Gastroesophageal sphincter (tissue), 4 donors: ENCODE measurements at regions not wholly inside any gene's neighbourhood (a gene's known extent, or its start where the extent isn't known, plus 50 kb on each side); places are given as distances from the start of the nearest gene placed in this dataset.

Source experiments
- ATAC-seq: fragments of 150-250 bp; one replicate; pipeline ENCODE4 v1.9.1; 2016; ENCODE audit warnings: mild to moderate bottlenecking, moderate library complexity
- H3K27ac ChIP-seq, 4 donors: fragments of 200-600 bp; sonication (generic) in 3 of 4; 1 replicate in 3 of 4; 2 replicates in 1 of 4; pipeline ENCODE4 v1.5.1; 2016 to 2019
- H3K27me3 ChIP-seq: fragments of 200-600 bp; sonication (generic); one replicate; pipeline ENCODE4 v1.5.1; 2019
- H3K36me3 ChIP-seq, 2 donors: fragments of 200-600 bp; sonication (generic); one replicate each; pipeline ENCODE4 v1.5.1; 2019; ENCODE audit warnings: control low read depth in 1 of 2
- H3K4me1 ChIP-seq, 3 donors: fragments of 200-600 bp; sonication (generic); 1 replicate in 2 of 3; 2 replicates in 1 of 3; pipeline ENCODE4 v1.5.1; 2016 to 2019; ENCODE audit warnings: control low read depth in 2 of 3
- H3K4me3 ChIP-seq, 2 donors: fragments of 200-600 bp; sonication (generic); one replicate each; pipeline ENCODE4 v1.5.1; 2019; ENCODE audit warnings: mild to moderate bottlenecking in 1 of 2, moderate library complexity in 1 of 2
- H3K9me3 ChIP-seq, 3 donors: fragments of 200-600 bp; sonication (generic); one replicate each; pipeline ENCODE4 v1.5.1; 2017 to 2019; ENCODE audit warnings: control low read depth in 2 of 3
- CTCF ChIP-seq, 4 experiments: fragments of 200-600 bp in 2 of 4; fragments of 450-650 bp in 2 of 4; sonication (generic) in 1 of 4; IDR thresholded peaks; one replicate each; pipeline ENCODE4 v1.5.1; 2017 to 2019; ENCODE audit warnings: antibody characterized with exemption in 4 of 4, mild to moderate bottlenecking in 2 of 4, moderate library complexity in 2 of 4
- EP300 ChIP-seq: sonication (generic); formaldehyde crosslinking; IDR thresholded peaks from one replicate; pipeline ENCODE4 v1.6.1; 2017; ENCODE audit warnings: antibody characterized with exemption, mild to moderate bottlenecking
- POLR2A ChIP-seq, 2 donors: fragments of 450-650 bp; IDR thresholded peaks; one replicate each; pipeline ENCODE4 v1.6.1; 2017; ENCODE audit warnings: antibody characterized with exemption in 2 of 2, mild to moderate bottlenecking in 2 of 2, moderate library complexity in 1 of 2
- POLR2AphosphoS5 ChIP-seq: sonication (generic); formaldehyde crosslinking; IDR thresholded peaks from one replicate; pipeline ENCODE4 v1.6.1; 2017; ENCODE audit warnings: antibody characterized with exemption
- WGBS, 2 donors: methylation state at CpG; one replicate each; pipeline ENCODE4 v1.1.5; 2018; ENCODE audit warnings: low coverage in 1 of 2; 5-methylcytosine and 5-hydroxymethylcytosine counted together

- Histone ChIP-seq H3K27me3 (no peaks in the 10 kb centered on the region), H3K36me3 (no peaks in the 10 kb centered on the region), H3K27ac (no peak overlapping the region), H3K9me3 (no peaks in the 10 kb centered on the region), H3K4me3 (no peak overlapping the region), H3K4me1 (no peaks in the 10 kb centered on the region)
- no peak for TF ChIP-seq POLR2A (IDR thresholded peaks at IDR 0.05)
- TF ChIP-seq POLR2AphosphoS5, result no peak
- no peak for TF ChIP-seq EP300
- TF ChIP-seq CTCF (IDR thresholded peaks at IDR 0.05), result no peak
- 82 to 85% methylated on average over 4 to 5 of the region's 5 CpGs for WGBS, 2 donors
- ATAC-seq, result no peak
Measured at GRCh38 chr5:34585601-34586104, 70.5 kb upstream of the RAI14 start.

GRCh38 chr5:34586117-34586885 lies 69.8 kb upstream of the RAI14 start:
- ATAC-seq, result no peak
- TF ChIP-seq POLR2AphosphoS5, result no peak
- no peak for TF ChIP-seq POLR2A (IDR thresholded peaks at IDR 0.05)
- TF ChIP-seq EP300, result no peak
- TF ChIP-seq CTCF (IDR thresholded peaks at IDR 0.05), result no peak

GRCh38 chr5:34587355-34588241 lies 68.5 kb upstream of the RAI14 start:
- no peaks in the 10 kb centered on the region for H3K9me3 ChIP-seq
- H3K27ac ChIP-seq, result no peak overlapping the region
- no peaks in the 10 kb centered on the region for H3K27me3 ChIP-seq
- H3K4me3 ChIP-seq, result no peak overlapping the region
- no peaks in the 10 kb centered on the region for H3K4me1 ChIP-seq
- ATAC-seq, result no peak
- H3K36me3 ChIP-seq, result no peaks in the 10 kb centered on the region
- 54 to 59% methylated on average over 5 to 6 of the region's 6 CpGs for WGBS, 2 donors
- TF ChIP-seq CTCF (IDR thresholded peaks at IDR 0.05) (no peak), POLR2AphosphoS5 (no peak), EP300 (no peak), POLR2A (IDR thresholded peaks at IDR 0.05) (no peak)

More at GRCh38 chr5:34586117-34586885, 69.8 kb upstream of the RAI14 start:
- no peaks in the 10 kb centered on the region for H3K36me3 ChIP-seq
- H3K9me3 ChIP-seq, result no peaks in the 10 kb centered on the region
- no peak overlapping the region for H3K27ac ChIP-seq
- no peaks in the 10 kb centered on the region for H3K4me1 ChIP-seq
- H3K4me3 ChIP-seq, result no peak overlapping the region
- H3K27me3 ChIP-seq, result no peaks in the 10 kb centered on the region
- 85 to 88% methylated on average over 4 to 14 of the region's 15 CpGs for WGBS, 2 donors

- Histone ChIP-seq H3K9me3 (no peaks in the 10 kb centered on the region), H3K36me3 (no peaks in the 10 kb centered on the region), H3K27ac (no peak overlapping the region), H3K27me3 (no peaks in the 10 kb centered on the region), H3K4me3 (no peak overlapping the region), H3K4me1 (no peaks in the 10 kb centered on the region)
- no peak for ATAC-seq
- TF ChIP-seq EP300 (no peak), POLR2AphosphoS5 (no peak)
- 90% methylated on average over 2 of the region's 2 CpGs; no CpG with 5 or more reads in 1 of the 2 donors for WGBS, 2 donors
Measured at GRCh38 chr5:34589832-34590231, 66.3 kb upstream of the RAI14 start.

- no peaks in the 10 kb centered on the region for H3K9me3 ChIP-seq
- no peak for ATAC-seq
- 50 to 75% methylated on average over 1 of the region's 5 CpGs for WGBS, 2 donors
Measured at GRCh38 chr5:34591723-34592122, 64.4 kb upstream of the RAI14 start.

More at GRCh38 chr5:34591723-34592122, 64.4 kb upstream of the RAI14 start:
- Histone ChIP-seq H3K4me3 (no peak overlapping the region), H3K27ac (no peak overlapping the region), H3K36me3 (no peaks in the 10 kb centered on the region), H3K4me1 (no peaks in the 10 kb centered on the region), H3K27me3 (no peaks in the 10 kb centered on the region)
- no peak for TF ChIP-seq POLR2AphosphoS5
- TF ChIP-seq EP300, result no peak
- no peak for TF ChIP-seq POLR2A (IDR thresholded peaks at IDR 0.05)
- no peak for TF ChIP-seq CTCF (IDR thresholded peaks at IDR 0.05)
